HUES64 (cell line): ENCODE measurements at regions not wholly inside any gene's neighbourhood (a gene's known extent, or its start where the extent isn't known, plus 50 kb on each side); places are given as distances from the start of the nearest gene placed in this dataset.
"Not testable (repeated sequence)": the region's sequence is repeated elsewhere in the genome, so short reads cannot be mapped to it uniquely, and the experiment has no call there.

ENCODE experiments used
- H3K27ac ChIP-seq: 2 replicates; pipeline ENCODE4 v1.7.0; 2013; ENCODE audit warnings: low read depth, low read length, inconsistent platforms
- H3K27me3 ChIP-seq: 2 replicates; pipeline ENCODE4 v1.6.1; 2013; ENCODE audit warnings: mild to moderate bottlenecking, low read length; ENCODE audit not compliant: insufficient read depth
- H3K36me3 ChIP-seq: 2 replicates; pipeline ENCODE4 v1.6.1; 2013; ENCODE audit warnings: mild to moderate bottlenecking, low read length; ENCODE audit not compliant: insufficient read depth
- H3K4me1 ChIP-seq: 2 replicates; pipeline ENCODE4 v1.6.1; 2013; ENCODE audit warnings: mild to moderate bottlenecking, low read length, moderate library complexity; ENCODE audit not compliant: insufficient read depth
- H3K4me3 ChIP-seq: 2 replicates; pipeline ENCODE4 v1.5.1; 2013; ENCODE audit warnings: mild to moderate bottlenecking, low read length, moderate library complexity
- H3K9ac ChIP-seq: 2 replicates; pipeline ENCODE4 v1.6.1; 2013; ENCODE audit warnings: mild to moderate bottlenecking, low read depth, low read length
- H3K9me3 ChIP-seq: 2 replicates; pipeline ENCODE4 v1.6.1; 2013; ENCODE audit warnings: low read depth, low read length; ENCODE audit not compliant: insufficient read depth
- WGBS: fragments of 150-250, 120-280 bp; methylation state at CpG from one replicate; pipeline ENCODE4 v1.1.7; 2013; ENCODE audit warnings: missing lambda C conversion rate; 5-methylcytosine and 5-hydroxymethylcytosine counted together

DNA sequence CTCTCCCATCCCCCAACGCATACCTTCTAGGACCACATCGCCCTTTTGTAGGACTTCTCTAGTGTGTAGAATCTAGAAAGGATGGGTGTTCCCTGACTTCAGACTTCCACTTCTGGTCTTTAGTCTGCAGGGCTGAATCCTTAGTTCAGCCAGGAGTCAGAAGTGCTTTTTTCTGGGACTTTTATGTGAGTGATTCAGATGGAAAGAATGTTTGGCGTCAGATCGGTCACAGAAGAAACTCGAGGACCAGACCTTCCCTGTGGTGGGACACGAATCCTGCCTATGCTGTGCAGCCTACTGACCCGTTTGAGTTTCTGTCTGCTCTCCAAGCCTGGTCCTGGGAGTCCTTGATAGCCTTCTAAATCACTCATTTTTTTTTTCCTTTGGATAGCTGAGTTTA, 165.4 kb upstream of the SSTR1 start:
- Histone ChIP-seq H3K9ac (no peak overlapping the region), H3K36me3 (no peaks in the 10 kb centered on the region), H3K27ac (no peak overlapping the region), H3K4me1 (peaks cover 7% of the 10 kb centered on the region; the same call in 1 of the 2 replicates), H3K4me3 (no peak overlapping the region), H3K9me3 (no peaks in the 10 kb centered on the region), H3K27me3 (no peaks in the 10 kb centered on the region)
- WGBS, result 61% methylated on average over 6 of the region's 7 CpGs

DNA sequence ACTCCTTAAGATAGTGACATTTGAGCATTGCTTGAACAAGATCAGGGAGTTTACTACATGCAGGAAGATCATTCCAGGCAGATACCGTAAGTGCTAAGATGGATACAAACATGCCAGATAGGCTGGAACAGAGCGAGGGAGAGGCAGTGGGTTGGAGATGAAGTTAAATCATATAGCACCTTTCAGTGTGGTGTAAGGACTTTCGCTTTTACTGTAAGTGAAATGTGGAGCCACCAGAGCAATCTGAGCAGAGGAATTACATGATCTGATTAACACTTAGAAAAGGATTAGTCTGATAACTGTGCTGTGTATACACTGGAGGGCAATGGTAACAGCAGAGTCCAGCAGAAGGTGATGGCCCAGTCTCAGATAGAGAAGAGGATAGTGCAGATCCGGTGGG, 163.0 kb upstream of the SSTR1 start:
- Histone ChIP-seq H3K27ac (no peak overlapping the region), H3K9me3 (no peaks in the 10 kb centered on the region), H3K4me1 (peaks cover 10% of the 10 kb centered on the region), H3K4me3 (no peak overlapping the region), H3K36me3 (no peaks in the 10 kb centered on the region), H3K9ac (no peak overlapping the region), H3K27me3 (no peaks in the 10 kb centered on the region)
- WGBS, result 92% methylated on average over 4 of the region's 4 CpGs

DNA sequence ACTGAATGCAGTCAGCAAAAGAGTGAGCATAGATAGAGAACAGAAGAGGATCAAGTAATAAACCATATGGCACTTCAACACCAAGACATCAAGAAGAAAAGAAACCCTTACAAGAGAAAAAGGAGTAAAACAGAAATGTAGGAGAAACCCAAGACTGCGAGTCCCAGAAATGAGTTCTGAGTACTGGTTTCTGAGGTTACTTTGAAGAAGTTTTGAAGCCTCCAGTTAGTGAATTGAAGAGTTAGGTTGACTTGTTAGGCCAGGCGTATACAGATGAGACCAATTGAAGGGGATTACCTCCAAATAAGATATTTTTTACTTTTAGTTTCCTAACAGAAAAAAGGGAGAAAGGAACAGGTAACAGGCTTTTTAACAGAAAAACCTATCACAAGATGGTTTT, 162.2 kb upstream of the SSTR1 start:
- WGBS, result 87% methylated on average over 1 of the region's 2 CpGs
- Histone ChIP-seq H3K27ac (no peak overlapping the region), H3K36me3 (no peaks in the 10 kb centered on the region), H3K27me3 (no peaks in the 10 kb centered on the region), H3K4me1 (peaks cover 10% of the 10 kb centered on the region), H3K4me3 (no peak overlapping the region), H3K9ac (no peak overlapping the region), H3K9me3 (no peaks in the 10 kb centered on the region)

DNA sequence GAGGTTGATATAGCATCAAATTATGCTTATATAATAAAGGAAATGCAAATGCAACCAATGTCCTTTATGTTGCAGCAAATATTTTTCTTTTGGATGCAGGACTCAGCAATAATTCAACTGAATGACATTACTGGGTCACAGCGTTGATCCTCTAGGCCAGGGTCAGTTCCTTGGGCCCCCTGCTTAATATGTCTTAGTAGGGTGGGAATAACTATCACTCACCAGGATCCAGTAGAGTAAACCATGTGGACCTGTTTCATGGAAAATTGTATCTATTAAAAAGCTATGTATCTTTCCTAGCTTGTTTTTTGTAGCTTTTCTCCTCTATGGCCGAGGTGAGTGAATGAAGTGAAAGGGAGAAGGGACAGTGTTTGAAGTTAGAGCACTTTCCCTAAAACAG, 161.5 kb upstream of the SSTR1 start:
- H3K27ac ChIP-seq, result no peak overlapping the region
- no peaks in the 10 kb centered on the region for H3K9me3 ChIP-seq
- no peaks in the 10 kb centered on the region for H3K36me3 ChIP-seq
- peaks cover 10% of the 10 kb centered on the region for H3K4me1 ChIP-seq
- H3K4me3 ChIP-seq, result no peak overlapping the region
- H3K9ac ChIP-seq, result no peak overlapping the region
- 97% methylated on average over 2 of the region's 2 CpGs for WGBS
- H3K27me3 ChIP-seq, result no peaks in the 10 kb centered on the region

DNA sequence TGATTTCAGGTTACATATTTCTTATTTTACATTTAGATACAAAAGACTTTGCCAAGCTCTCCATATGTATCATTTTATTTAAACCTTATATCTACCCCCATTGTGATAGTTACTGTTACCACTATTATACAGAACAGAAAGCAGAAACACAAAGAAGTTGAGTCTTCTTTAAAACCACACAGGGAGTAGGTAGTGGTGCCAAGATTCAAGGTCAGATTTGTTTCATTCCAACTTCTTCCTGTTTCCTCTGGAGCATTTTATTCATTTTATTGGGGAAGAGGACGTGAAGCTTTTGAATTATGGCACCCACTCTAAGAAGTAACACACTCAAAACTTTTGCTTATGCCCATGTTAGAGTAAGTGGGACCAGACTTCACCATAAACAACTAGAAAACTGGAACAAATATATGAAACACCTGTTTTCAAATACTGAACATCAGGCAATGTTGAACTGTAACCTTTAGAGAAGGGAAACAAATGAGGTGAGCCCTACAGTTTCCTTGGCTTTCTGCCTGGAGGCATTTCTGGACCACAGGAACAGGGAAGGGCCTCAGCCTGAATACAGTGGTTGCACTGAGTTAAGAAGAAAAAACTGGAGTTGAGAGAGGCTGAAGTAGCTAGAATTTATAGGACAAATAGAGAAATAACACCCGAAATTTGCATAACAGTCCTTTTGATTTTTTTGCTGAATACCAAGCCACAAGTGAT, 160.4 kb upstream of the SSTR1 start:
- WGBS, result 90% methylated on average over 1 of the region's 2 CpGs

DNA sequence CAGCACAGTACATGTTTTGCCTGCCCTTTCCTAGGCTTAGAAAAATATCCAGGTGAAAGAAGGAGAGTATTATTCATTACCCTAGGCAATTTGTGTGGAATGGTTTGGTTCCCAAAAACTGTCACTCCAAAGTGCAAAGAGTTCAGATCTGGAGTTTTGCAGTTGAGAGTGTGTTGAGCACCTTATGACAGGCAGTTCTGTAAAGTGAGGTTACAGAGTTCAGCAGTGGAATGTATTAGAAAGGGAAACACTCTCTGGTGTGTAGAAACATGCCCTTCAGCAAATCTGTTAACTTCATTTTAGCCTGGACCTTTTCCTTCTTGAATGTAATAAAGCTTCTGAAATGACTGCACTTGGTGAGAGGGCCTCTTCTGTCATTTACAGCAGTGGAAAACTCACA, 154.0 kb upstream of the SSTR1 start:
- no peak overlapping the region for H3K4me3 ChIP-seq
- no peak overlapping the region for H3K9ac ChIP-seq
- no peak overlapping the region for H3K27ac ChIP-seq
- H3K36me3 ChIP-seq, result no peaks in the 10 kb centered on the region
- no peaks in the 10 kb centered on the region for H3K9me3 ChIP-seq
- no peaks in the 10 kb centered on the region for H3K27me3 ChIP-seq
- H3K4me1 ChIP-seq, result peaks cover 20% of the 10 kb centered on the region

More for the DNA sequence above, 160.4 kb upstream of the SSTR1 start:
- H3K9me3 ChIP-seq, result no peaks in the 10 kb centered on the region
- no peak overlapping the region for H3K9ac ChIP-seq
- no peaks in the 10 kb centered on the region for H3K27me3 ChIP-seq
- no peak overlapping the region for H3K27ac ChIP-seq
- peaks cover 7% of the 10 kb centered on the region for H3K4me1 ChIP-seq
- no peak overlapping the region for H3K4me3 ChIP-seq
- H3K36me3 ChIP-seq, result no peaks in the 10 kb centered on the region

DNA sequence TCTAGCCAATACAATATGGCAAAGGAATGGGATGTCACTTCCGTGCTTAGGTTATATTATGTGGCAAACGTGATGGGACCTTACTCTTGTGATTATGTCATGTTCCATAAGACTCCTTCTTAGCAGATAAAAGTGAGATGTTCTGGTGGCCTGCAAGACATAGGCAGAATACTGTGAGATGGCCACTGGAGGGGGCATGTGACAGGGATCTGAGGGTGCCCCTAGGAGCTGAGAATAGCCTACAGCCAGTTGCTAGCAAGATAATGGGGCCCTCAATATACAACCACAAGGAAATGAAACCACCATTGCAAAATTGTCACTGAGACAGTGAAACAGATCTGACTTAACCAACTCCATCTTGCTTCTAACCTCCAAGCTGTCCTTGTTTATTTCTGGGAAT, 151.4 kb upstream of the SSTR1 start:
- WGBS, result 93% methylated on average over 2 of the region's 2 CpGs
- no peaks in the 10 kb centered on the region for H3K27me3 ChIP-seq
- no peak overlapping the region for H3K27ac ChIP-seq
- H3K9me3 ChIP-seq, result peaks cover 18% of the 10 kb centered on the region
- H3K9ac ChIP-seq, result no peak overlapping the region
- H3K4me1 ChIP-seq, result peaks cover 20% of the 10 kb centered on the region
- no peak overlapping the region for H3K4me3 ChIP-seq
- H3K36me3 ChIP-seq, result no peaks in the 10 kb centered on the region

DNA sequence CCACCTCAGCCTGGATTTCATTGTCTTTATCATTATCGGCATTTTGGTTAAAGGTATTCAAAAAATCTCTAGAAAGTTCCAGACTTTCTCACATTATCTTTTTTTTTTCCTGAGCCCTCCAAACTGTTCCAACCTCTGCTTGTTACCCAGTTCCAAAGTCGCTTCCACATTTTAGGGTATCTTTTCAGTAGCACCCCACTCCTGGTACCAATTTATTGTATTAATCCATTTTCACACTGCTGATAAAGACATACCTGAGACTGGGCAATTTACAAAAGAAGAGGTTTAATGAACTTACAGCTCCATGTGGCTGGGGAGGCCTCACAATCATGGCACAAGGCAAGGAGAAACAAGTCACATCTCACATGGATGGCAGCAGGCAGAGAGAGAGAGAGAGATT, 145.5 kb upstream of the SSTR1 start:
- H3K9me3 ChIP-seq, result peaks cover 41% of the 10 kb centered on the region
- not testable (repeated sequence) for H3K27ac ChIP-seq, H3K36me3 ChIP-seq, H3K4me3 ChIP-seq, H3K9ac ChIP-seq, H3K4me1 ChIP-seq, H3K27me3 ChIP-seq
- 99% methylated on average over 2 of the region's 2 CpGs for WGBS

DNA sequence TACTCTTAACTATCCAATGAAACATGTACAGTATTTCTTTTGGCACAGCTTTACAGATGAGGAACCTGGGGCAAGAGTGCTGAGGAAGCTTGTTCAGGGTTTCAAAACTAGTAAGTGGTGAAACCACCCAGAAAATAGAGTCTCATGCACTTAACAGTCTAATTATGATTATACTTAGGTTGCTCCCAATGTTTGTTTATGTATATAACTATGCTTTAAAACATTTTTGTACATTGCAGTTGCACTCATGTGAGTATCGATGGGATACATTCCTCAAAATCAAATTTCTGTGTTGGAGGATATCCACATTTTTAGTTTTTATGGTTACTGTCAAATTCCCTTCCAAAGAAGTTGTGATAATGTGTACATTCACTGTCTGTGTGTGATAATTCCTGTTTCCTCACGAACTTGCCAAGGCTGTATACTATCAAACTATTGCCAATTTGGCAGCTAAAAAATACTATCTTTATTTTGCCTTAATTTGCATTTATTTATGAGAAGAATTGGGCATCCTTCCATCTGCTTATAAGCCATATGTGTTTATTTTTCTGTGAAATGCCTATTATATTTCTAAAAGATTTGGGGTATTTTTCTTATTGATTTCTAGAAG, 143.9 kb upstream of the SSTR1 start:
- H3K36me3 ChIP-seq, result no peaks in the 10 kb centered on the region
- no peaks in the 10 kb centered on the region for H3K27me3 ChIP-seq
- 90% methylated on average over 1 of the region's 2 CpGs for WGBS
- peaks cover 41% of the 10 kb centered on the region for H3K9me3 ChIP-seq
- no peak overlapping the region for H3K9ac ChIP-seq
- H3K4me3 ChIP-seq, result no peak overlapping the region
- H3K4me1 ChIP-seq, result no peaks in the 10 kb centered on the region
- H3K27ac ChIP-seq, result no peak overlapping the region

DNA sequence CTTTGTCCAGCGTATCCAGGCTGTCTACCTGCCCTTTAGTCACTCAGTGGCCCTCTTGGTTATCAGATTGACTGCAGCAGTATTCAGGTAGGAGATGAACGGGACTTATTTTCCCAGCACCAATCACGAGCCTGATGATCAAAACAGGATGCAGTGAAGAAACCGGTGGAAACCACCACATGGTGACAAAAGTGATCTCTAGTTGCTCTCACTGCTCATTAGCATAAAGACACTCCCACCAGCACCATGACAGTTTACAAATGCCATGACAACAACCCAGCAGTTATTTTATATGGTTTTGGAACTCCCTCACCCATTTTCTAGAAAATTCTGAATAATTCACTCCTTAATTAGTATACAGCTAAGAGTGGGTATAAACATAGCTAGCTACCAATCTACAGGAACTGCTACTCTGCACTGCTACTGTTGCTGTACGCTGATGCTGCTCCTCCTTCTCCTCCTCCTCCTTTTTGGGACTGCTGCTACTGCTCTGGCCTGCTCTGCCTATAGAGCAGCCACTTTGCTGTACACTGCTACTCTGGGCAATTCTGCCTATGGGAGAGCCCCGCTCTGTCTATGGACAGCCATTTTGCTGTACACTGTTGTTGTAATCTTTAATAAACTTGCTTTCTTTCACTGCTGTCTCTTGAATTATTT, 142.5 kb upstream of the SSTR1 start:
- 87% methylated on average over 6 of the region's 6 CpGs for WGBS
- Histone ChIP-seq H3K36me3 (no peaks in the 10 kb centered on the region), H3K4me1 (no peaks in the 10 kb centered on the region), H3K9ac (no peak overlapping the region), H3K27ac (no peak overlapping the region), H3K4me3 (no peak overlapping the region), H3K27me3 (no peaks in the 10 kb centered on the region), H3K9me3 (peaks cover 32% of the 10 kb centered on the region)

DNA sequence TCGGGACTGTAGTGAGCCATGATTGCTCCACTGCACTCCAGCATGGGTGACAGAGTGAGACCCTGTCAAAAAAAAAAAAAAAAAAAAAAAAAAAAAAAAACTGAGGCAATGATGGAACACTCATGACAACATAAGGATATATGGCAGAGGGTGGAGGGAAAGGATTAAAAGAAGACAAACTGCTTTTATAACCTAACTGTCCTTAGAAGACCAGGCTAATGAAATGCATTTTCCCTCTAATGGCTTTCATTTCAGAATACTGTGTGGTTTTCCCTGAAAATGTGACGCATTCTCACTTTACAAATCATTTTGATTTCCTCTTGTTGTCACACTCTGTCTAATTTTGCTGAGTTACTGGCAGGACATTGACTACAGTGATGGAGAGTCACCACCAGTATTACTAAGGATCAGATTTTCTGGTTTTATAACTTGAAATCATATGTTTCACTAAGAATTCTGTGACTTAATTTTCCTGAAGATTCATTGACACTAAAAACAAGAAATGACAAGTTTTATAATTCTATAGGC, 137.6 kb upstream of the SSTR1 start:
- H3K27me3 ChIP-seq, result no peaks in the 10 kb centered on the region
- H3K36me3 ChIP-seq, result no peaks in the 10 kb centered on the region
- no peak overlapping the region for H3K27ac ChIP-seq
- no peak overlapping the region for H3K9ac ChIP-seq
- H3K4me3 ChIP-seq, result no peak overlapping the region
- H3K9me3 ChIP-seq, result no peaks in the 10 kb centered on the region
- 100% methylated on average over 2 of the region's 2 CpGs for WGBS
- H3K4me1 ChIP-seq, result no peaks in the 10 kb centered on the region
